ENCODE measurements at regions not wholly inside any gene's neighbourhood (a gene's known extent, or its start where the extent isn't known, plus 50 kb on each side); places are given as distances from the start of the nearest gene placed in this dataset.
A peak's percentile ranks its signal among the peaks of the same experiment; 100 is the strongest.

GRCh38 chr1:106699433-106699832 lies 357.0 kb upstream of the PRMT6 start:
- in situ Hi-C loops (cut with MboI; ENCODE audit: low pct_unique_long_range_greater_than_20kb, low sequenced_read_pairs, unreplicated experiment), result no loop called here
- TF ChIP-seq, protein P1, sequence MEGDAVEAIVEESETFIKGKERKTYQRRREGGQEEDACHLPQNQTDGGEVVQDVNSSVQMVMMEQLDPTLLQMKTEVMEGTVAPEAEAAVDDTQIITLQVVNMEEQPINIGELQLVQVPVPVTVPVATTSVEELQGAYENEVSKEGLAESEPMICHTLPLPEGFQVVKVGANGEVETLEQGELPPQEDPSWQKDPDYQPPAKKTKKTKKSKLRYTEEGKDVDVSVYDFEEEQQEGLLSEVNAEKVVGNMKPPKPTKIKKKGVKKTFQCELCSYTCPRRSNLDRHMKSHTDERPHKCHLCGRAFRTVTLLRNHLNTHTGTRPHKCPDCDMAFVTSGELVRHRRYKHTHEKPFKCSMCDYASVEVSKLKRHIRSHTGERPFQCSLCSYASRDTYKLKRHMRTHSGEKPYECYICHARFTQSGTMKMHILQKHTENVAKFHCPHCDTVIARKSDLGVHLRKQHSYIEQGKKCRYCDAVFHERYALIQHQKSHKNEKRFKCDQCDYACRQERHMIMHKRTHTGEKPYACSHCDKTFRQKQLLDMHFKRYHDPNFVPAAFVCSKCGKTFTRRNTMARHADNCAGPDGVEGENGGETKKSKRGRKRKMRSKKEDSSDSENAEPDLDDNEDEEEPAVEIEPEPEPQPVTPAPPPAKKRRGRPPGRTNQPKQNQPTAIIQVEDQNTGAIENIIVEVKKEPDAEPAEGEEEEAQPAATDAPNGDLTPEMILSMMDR (IDR thresholded peaks at IDR 0.05; ENCODE audit: extremely low read depth, insufficient read depth, missing control alignments), result no peak
- DNase-seq (ENCODE audit: low spot score), result no peak

DNA sequence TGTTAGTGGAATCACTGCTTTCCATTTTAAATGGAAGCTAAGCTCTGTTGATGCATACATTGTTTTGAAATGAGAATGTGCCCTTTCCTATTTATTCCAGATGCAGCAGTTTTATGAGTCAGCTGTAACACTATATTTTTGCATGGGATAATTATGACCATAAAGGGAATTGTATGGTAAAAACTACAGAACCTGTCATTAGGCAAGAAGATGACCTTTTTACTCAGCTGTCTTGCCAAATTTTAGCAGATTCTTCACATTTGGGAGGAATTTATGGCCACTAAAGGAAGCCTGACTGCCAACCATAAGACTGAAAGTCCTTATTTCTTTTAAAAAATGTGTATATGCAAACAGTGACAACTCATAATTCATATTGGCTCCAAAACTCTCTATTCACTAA lies 356.3 kb upstream of the PRMT6 start:
- TF ChIP-seq, protein P1 (IDR thresholded peaks at IDR 0.05; ENCODE audit: extremely low read depth, insufficient read depth, missing control alignments), result no peak
- DNase-seq (ENCODE audit: low spot score), result no peak
- in situ Hi-C loops (cut with MboI; ENCODE audit: low pct_unique_long_range_greater_than_20kb, low sequenced_read_pairs, unreplicated experiment), result no loop called here

GRCh38 chr1:106705971-106706370 lies 350.5 kb upstream of the PRMT6 start:
- TF ChIP-seq, protein P1 (IDR thresholded peaks at IDR 0.05; ENCODE audit: extremely low read depth, insufficient read depth, missing control alignments), result no peak
- DNase-seq (ENCODE audit: low spot score), result no peak
- in situ Hi-C loops (cut with MboI; ENCODE audit: low pct_unique_long_range_greater_than_20kb, low sequenced_read_pairs, unreplicated experiment), result no loop called here

DNA sequence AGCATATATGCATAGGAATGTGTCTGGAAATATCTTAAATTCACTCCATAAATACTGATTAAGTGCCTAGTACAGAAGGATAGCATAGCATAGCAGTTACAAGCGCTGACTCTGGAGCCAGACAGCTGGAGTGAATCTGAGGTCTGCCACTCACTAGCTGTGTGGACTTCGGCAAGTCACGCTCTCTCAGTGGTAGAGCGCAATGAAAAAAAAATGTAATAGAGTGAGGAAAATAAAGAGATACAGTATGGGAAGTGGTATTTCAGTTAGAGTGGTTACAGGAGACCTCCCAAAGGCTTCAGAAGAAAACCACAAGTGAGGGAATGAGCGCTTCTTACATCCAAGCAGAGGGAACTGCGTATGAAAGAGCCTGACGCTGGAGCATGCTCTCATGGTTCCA lies 338.9 kb upstream of the PRMT6 start:
- in situ Hi-C loops (cut with MboI; ENCODE audit: low pct_unique_long_range_greater_than_20kb, low sequenced_read_pairs, unreplicated experiment), result no loop called here
- TF ChIP-seq, protein P1 (IDR thresholded peaks at IDR 0.05; ENCODE audit: extremely low read depth, insufficient read depth, missing control alignments), result no peak
- no peak for DNase-seq (ENCODE audit: low spot score)

- DNase-seq (ENCODE audit: low spot score), result no peak
- TF ChIP-seq, protein P1 (IDR thresholded peaks at IDR 0.05; ENCODE audit: extremely low read depth, insufficient read depth, missing control alignments), result no peak
- in situ Hi-C loops (cut with MboI; ENCODE audit: low pct_unique_long_range_greater_than_20kb, low sequenced_read_pairs, unreplicated experiment), result no loop called here
Measured at GRCh38 chr1:106721790-106722189, 334.7 kb upstream of the PRMT6 start.

- DNase-seq (ENCODE audit: low spot score), result no peak
- TF ChIP-seq, protein P1 (IDR thresholded peaks at IDR 0.05; ENCODE audit: extremely low read depth, insufficient read depth, missing control alignments), result no peak
- in situ Hi-C loops (cut with MboI; ENCODE audit: low pct_unique_long_range_greater_than_20kb, low sequenced_read_pairs, unreplicated experiment), result no loop called here
Measured at GRCh38 chr1:106722466-106722865, 334.0 kb upstream of the PRMT6 start.

GRCh38 chr1:106727171-106727570 lies 329.3 kb upstream of the PRMT6 start:
- in situ Hi-C loops (cut with MboI; ENCODE audit: low pct_unique_long_range_greater_than_20kb, low sequenced_read_pairs, unreplicated experiment), result no loop called here
- TF ChIP-seq, protein P1 (IDR thresholded peaks at IDR 0.05; ENCODE audit: extremely low read depth, insufficient read depth, missing control alignments), result no peak
- DNase-seq (ENCODE audit: low spot score), result peak; percentile 5

Measured in GM13977 (cell line).